ENCODE measurements at regions not wholly inside any gene's neighbourhood (a gene's known extent, or its start where the extent isn't known, plus 50 kb on each side); places are given as distances from the start of the nearest gene placed in this dataset.

GRCh38 chr12:72957454-72957853 is 685.3 kb downstream of the TRHDE start:
- no peak for DNase-seq (ENCODE audit: low spot score)
- no peak overlapping the region for H3K27ac ChIP-seq
- no peaks in the 10 kb centered on the region for H3K9me2 ChIP-seq (replicated peaks; ENCODE audit: insufficient read depth)
- WGBS (ENCODE audit: low lambda C conversion rate, missing lambda C conversion rate) = 86% methylated on average over 3 of the region's 3 CpGs
- H3K4me3 ChIP-seq = no peak overlapping the region
- H3K36me3 ChIP-seq (replicated peaks; ENCODE audit: insufficient read depth, low read depth) = no peaks in the 10 kb centered on the region
- H3K4me1 ChIP-seq (ENCODE audit: insufficient read depth) = no peaks in the 10 kb centered on the region
- H2AFZ ChIP-seq = no peak overlapping the region
- no peaks in the 10 kb centered on the region for H4K20me1 ChIP-seq (ENCODE audit: insufficient read depth, poor library complexity, severe bottlenecking)
- no peaks in the 10 kb centered on the region for H3K9me3 ChIP-seq (ENCODE audit: low read depth)
- H3K79me2 ChIP-seq = no peaks in the 10 kb centered on the region
- no peak overlapping the region for H3K4me2 ChIP-seq
- no peaks in the 10 kb centered on the region for H3K27me3 ChIP-seq
- no peak for TF ChIP-seq EZH2 (IDR thresholded peaks at IDR 0.05; ENCODE audit: borderline replicate concordance)
- no peak for TF ChIP-seq EZH2phosphoT487 (IDR thresholded peaks at IDR 0.05; ENCODE audit: low read depth, severe bottlenecking, unreplicated experiment)
- TF ChIP-seq, protein P1, sequence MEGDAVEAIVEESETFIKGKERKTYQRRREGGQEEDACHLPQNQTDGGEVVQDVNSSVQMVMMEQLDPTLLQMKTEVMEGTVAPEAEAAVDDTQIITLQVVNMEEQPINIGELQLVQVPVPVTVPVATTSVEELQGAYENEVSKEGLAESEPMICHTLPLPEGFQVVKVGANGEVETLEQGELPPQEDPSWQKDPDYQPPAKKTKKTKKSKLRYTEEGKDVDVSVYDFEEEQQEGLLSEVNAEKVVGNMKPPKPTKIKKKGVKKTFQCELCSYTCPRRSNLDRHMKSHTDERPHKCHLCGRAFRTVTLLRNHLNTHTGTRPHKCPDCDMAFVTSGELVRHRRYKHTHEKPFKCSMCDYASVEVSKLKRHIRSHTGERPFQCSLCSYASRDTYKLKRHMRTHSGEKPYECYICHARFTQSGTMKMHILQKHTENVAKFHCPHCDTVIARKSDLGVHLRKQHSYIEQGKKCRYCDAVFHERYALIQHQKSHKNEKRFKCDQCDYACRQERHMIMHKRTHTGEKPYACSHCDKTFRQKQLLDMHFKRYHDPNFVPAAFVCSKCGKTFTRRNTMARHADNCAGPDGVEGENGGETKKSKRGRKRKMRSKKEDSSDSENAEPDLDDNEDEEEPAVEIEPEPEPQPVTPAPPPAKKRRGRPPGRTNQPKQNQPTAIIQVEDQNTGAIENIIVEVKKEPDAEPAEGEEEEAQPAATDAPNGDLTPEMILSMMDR (IDR thresholded peaks at IDR 0.05; ENCODE audit: poor library complexity) = no peak

DNA sequence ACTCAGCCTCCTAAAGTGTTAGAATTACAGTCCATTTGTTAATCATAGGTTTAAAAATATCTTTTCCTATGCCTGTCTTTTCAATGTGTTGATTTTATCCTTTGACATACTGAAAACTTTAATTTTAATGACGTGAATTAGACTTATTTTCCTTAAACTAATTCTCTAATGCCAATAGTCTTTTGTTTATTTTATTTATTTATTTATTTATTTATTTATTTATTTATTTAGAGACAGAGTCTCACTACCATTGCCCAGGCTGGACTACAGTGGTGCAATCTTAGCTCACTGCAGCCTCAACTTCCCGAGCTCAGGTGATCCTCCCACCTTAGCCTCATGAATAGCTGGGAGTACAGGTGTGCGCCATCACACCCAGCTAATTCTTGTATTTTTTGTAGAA is 694.5 kb downstream of the TRHDE start:
- Histone ChIP-seq H3K4me2 (no peak overlapping the region), H3K4me3 (no peak overlapping the region), H4K20me1 (ENCODE audit: insufficient read depth, poor library complexity, severe bottlenecking) (no peaks in the 10 kb centered on the region), H3K79me2 (no peaks in the 10 kb centered on the region), H3K9me3 (ENCODE audit: low read depth) (no peaks in the 10 kb centered on the region), H3K9me2 (replicated peaks; ENCODE audit: insufficient read depth) (no peaks in the 10 kb centered on the region), H3K4me1 (ENCODE audit: insufficient read depth) (no peaks in the 10 kb centered on the region), H3K36me3 (replicated peaks; ENCODE audit: insufficient read depth, low read depth) (no peaks in the 10 kb centered on the region), H3K27ac (no peak overlapping the region), H2AFZ (no peak overlapping the region), H3K27me3 (no peaks in the 10 kb centered on the region)
- WGBS (ENCODE audit: low lambda C conversion rate, missing lambda C conversion rate) = 87% methylated on average over 3 of the region's 3 CpGs
- DNase-seq (ENCODE audit: low spot score) = no peak
- TF ChIP-seq EZH2phosphoT487 (IDR thresholded peaks at IDR 0.05; ENCODE audit: low read depth, severe bottlenecking, unreplicated experiment) = no peak
- no peak for TF ChIP-seq EZH2 (IDR thresholded peaks at IDR 0.05; ENCODE audit: borderline replicate concordance)

GRCh38 chr12:72974954-72975555 is 702.9 kb downstream of the TRHDE start:
- H2AFZ ChIP-seq = no peak overlapping the region
- 93% methylated on average over 10 of the region's 10 CpGs for WGBS (ENCODE audit: low lambda C conversion rate, missing lambda C conversion rate)
- no peak for TF ChIP-seq EZH2phosphoT487 (IDR thresholded peaks at IDR 0.05; ENCODE audit: low read depth, severe bottlenecking, unreplicated experiment)
- no peak for TF ChIP-seq EZH2 (IDR thresholded peaks at IDR 0.05; ENCODE audit: borderline replicate concordance)
- TF ChIP-seq, protein P1 (IDR thresholded peaks at IDR 0.05; ENCODE audit: poor library complexity) = no peak

GRCh38 chr12:72978999-72979398 is 706.8 kb downstream of the TRHDE start:
- Histone ChIP-seq H3K9me2 (replicated peaks; ENCODE audit: insufficient read depth) (no peaks in the 10 kb centered on the region), H3K4me3 (no peak overlapping the region), H3K4me1 (ENCODE audit: insufficient read depth) (no peaks in the 10 kb centered on the region), H2AFZ (no peak overlapping the region), H3K79me2 (no peaks in the 10 kb centered on the region), H3K27ac (no peak overlapping the region), H3K36me3 (replicated peaks; ENCODE audit: insufficient read depth, low read depth) (no peaks in the 10 kb centered on the region), H3K27me3 (no peaks in the 10 kb centered on the region), H3K9me3 (ENCODE audit: low read depth) (no peaks in the 10 kb centered on the region), H4K20me1 (ENCODE audit: insufficient read depth, poor library complexity, severe bottlenecking) (no peaks in the 10 kb centered on the region), H3K4me2 (no peak overlapping the region)
- TF ChIP-seq EZH2 (IDR thresholded peaks at IDR 0.05; ENCODE audit: borderline replicate concordance) (no peak), EZH2phosphoT487 (IDR thresholded peaks at IDR 0.05; ENCODE audit: low read depth, severe bottlenecking, unreplicated experiment) (no peak)
- TF ChIP-seq, protein P1 (IDR thresholded peaks at IDR 0.05; ENCODE audit: poor library complexity) = no peak
- DNase-seq (ENCODE audit: low spot score) = no peak
- WGBS (ENCODE audit: low lambda C conversion rate, missing lambda C conversion rate) = 97% methylated on average over 4 of the region's 4 CpGs

More at GRCh38 chr12:72974954-72975555, 702.9 kb downstream of the TRHDE start:
- Histone ChIP-seq H3K79me2 (no peaks in the 10 kb centered on the region), H3K27ac (no peak overlapping the region), H3K27me3 (no peaks in the 10 kb centered on the region), H3K4me2 (no peak overlapping the region), H3K4me3 (no peak overlapping the region), H3K9me2 (replicated peaks; ENCODE audit: insufficient read depth) (no peaks in the 10 kb centered on the region), H3K9me3 (ENCODE audit: low read depth) (no peaks in the 10 kb centered on the region), H4K20me1 (ENCODE audit: insufficient read depth, poor library complexity, severe bottlenecking) (no peaks in the 10 kb centered on the region), H3K36me3 (replicated peaks; ENCODE audit: insufficient read depth, low read depth) (no peaks in the 10 kb centered on the region), H3K4me1 (ENCODE audit: insufficient read depth) (no peaks in the 10 kb centered on the region)
- DNase-seq (ENCODE audit: low spot score) = no peak

Data from hepatocyte (in vitro differentiated cells).